ENCODE measurements at regions not wholly inside any gene's neighbourhood (a gene's known extent, or its start where the extent isn't known, plus 50 kb on each side); places are given as distances from the start of the nearest gene placed in this dataset.

DNA sequence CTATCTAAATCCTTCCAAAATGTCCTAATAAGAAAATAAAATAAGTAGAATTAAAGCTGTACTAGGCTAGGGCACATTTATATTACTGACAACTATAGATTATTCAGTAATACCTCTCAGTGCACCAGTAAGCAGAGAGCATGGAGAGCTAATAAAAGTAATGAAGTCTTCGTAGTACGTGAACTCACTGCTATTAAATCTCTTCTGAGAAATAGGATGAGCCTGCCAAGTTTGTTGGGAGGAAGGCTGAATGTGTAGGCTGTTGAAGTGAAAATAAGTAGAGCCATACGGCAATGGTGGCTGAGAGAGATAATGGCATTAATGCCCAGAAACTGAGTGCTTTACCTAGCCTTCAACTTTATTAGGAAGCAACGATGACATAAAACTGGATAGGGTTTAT, 73.9 kb upstream of the NR5A2 start:
- DNase-seq: no peak

DNA sequence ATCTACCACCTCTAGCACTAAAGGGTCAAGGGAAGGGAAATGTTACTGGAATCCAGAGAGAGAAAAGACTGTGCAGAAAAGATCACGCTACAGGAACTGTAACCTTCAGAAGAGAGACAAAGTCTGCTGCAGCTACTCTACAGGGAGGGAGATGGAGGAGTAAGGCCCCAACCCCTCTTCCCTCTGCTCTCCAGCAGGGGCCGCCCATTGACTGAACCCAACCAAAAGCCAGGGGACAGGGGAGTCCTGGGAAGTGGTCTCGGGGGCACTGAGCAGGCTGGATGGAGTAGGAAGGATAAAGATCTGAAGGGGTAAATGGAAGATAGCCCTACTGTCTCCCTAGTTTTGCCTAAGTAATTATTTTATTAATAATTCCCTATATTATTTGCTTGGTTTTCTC, 72.8 kb upstream of the NR5A2 start:
- DNase-seq: no peak

- DNase-seq: no peak
These were observed 72.3 kb upstream of the NR5A2 start for GRCh38 chr1:199955235-199955634.

DNA sequence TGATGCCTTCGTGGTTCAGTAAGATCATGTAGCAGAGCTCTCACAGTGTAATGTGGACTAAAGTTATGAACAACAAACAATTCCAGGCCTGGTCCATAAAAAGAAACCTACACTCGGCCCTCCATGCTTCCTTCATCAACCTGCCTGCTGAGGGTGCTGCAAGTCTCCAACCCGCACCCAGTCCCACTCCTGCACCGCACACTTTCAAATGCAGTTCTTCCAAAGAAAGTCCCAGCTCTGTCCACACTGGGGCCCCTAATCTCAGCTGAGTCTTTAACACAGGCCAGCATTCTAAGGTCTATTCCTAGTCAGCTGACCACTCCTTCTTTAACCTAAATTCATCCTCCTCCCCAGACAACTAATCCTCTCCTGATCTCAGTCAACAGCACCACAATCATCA, 71.5 kb upstream of the NR5A2 start:
- DNase-seq: no peak

GRCh38 chr1:199959033-199959774, 68.3 kb upstream of the NR5A2 start:
- no peak for DNase-seq

- DNase-seq: no peak
These were observed 67.8 kb upstream of the NR5A2 start for GRCh38 chr1:199959775-199960110.

- no peak for DNase-seq
These were observed 57.4 kb upstream of the NR5A2 start for GRCh38 chr1:199970125-199970524.

DNA sequence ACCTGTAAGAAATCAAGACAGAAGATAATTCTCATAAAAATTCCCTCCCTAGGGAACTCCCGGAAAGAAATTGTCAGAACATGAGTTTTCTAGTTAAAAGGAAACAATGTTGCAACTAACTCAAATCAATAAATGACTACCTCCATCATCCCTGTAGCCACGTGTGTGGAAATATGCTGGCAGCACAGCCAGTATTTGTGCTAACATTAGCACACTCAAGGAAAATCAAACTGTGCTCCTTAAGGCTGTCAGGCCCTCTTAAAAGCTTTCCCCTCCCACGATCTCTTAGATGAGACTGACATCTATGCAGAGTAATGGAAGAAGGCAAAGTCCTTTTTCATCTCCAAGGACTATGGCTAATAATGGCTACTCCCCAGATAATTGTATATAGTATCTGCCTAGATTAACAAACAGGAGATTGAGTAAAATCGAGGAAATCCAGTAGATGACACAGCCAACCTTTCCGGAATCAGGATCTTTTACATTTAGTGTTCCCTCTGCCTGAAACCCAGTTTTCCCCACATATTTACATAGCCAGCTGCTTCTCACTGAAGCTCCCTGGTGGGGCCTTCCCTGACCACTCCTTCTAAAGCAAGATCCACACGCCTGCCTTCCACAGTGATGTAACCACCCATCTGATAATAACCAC, 50.9 kb upstream of the NR5A2 start:
- no peak for DNase-seq
